Liver (tissue), 8 donors: ENCODE measurements at regions not wholly inside any gene's neighbourhood (a gene's known extent, or its start where the extent isn't known, plus 50 kb on each side); places are given as distances from the start of the nearest gene placed in this dataset.

Source experiments
- DNase-seq: peaks from one replicate; pipeline ENCODE4 v3.0.0-alpha.2; 2017; ENCODE audit warnings: low spot score
- H3K27ac ChIP-seq, 2 donors: one replicate each; pipeline ENCODE4 v1.7.0; 2013; ENCODE audit warnings: inconsistent platforms in 2 of 2, low read length in 2 of 2, control low read depth in 1 of 2, low read depth in 1 of 2, mild to moderate bottlenecking in 1 of 2
- H3K27me3 ChIP-seq, 4 donors: one replicate each; pipeline versions ENCODE4 v1.6.1 to v1.7.0; 2013; ENCODE audit warnings: low read length in 3 of 4, inconsistent platforms in 1 of 4, mild to moderate bottlenecking in 1 of 4, moderate library complexity in 1 of 4; ENCODE audit not compliant: control insufficient read depth in 4 of 4, insufficient read depth in 4 of 4
- H3K36me3 ChIP-seq, 4 donors: one replicate each; pipeline versions ENCODE4 v1.6.1 to v1.7.0; 2013; ENCODE audit warnings: low read length in 3 of 4, mild to moderate bottlenecking in 3 of 4, low read depth in 1 of 4, moderate library complexity in 1 of 4; ENCODE audit not compliant: control insufficient read depth in 4 of 4, insufficient read depth in 3 of 4
- H3K4me1 ChIP-seq, 4 donors: one replicate each; pipeline versions ENCODE4 v1.6.1 to v1.7.0; 2013; ENCODE audit warnings: low read length in 3 of 4, mild to moderate bottlenecking in 3 of 4, moderate library complexity in 1 of 4; ENCODE audit not compliant: control insufficient read depth in 4 of 4, insufficient read depth in 4 of 4
- H3K4me3 ChIP-seq, 3 donors: one replicate each; pipeline versions ENCODE4 v1.6.1 to v1.7.0; 2013; ENCODE audit warnings: low read length in 3 of 3, control low read depth in 1 of 3, low read depth in 1 of 3, mild to moderate bottlenecking in 1 of 3
- H3K9ac ChIP-seq, 2 donors: one replicate each; pipeline ENCODE4 v1.7.0; 2013; ENCODE audit warnings: low read length in 2 of 2, mild to moderate bottlenecking in 2 of 2, moderate library complexity in 2 of 2, control low read depth in 1 of 2, low read depth in 1 of 2
- H3K9me3 ChIP-seq, 4 donors: one replicate each; pipeline versions ENCODE4 v1.6.1 to v1.7.0; 2013; ENCODE audit warnings: low read length in 3 of 4; ENCODE audit not compliant: control insufficient read depth in 4 of 4
- EGR1 ChIP-seq, 2 donors: IDR thresholded peaks; 2 replicates each; pipeline ENCODE4 v1.6.1; 2016 to 2018; ENCODE audit warnings: antibody characterized with exemption in 2 of 2, low read depth in 2 of 2
- FOXA1 ChIP-seq: IDR thresholded peaks from 2 replicates; pipeline ENCODE4 v1.6.1; 2016; ENCODE audit warnings: antibody characterized with exemption
- FOXA2 ChIP-seq: IDR thresholded peaks from 2 replicates; pipeline ENCODE4 v1.6.1; 2016; ENCODE audit warnings: antibody characterized with exemption
- GABPA ChIP-seq, 2 donors: IDR thresholded peaks in 1 of 2; conservative IDR thresholded peaks in 1 of 2; 2 replicates each; pipeline ENCODE4 v1.6.1; 2016; ENCODE audit warnings: antibody characterized with exemption in 2 of 2, mild to moderate bottlenecking in 1 of 2, moderate library complexity in 1 of 2
- HNF4A ChIP-seq, 2 donors: conservative IDR thresholded peaks; 2 replicates each; pipeline ENCODE4 v1.6.1; 2016; ENCODE audit warnings: antibody characterized with exemption in 2 of 2, mild to moderate bottlenecking in 2 of 2
- HNF4G ChIP-seq: IDR thresholded peaks from 2 replicates; pipeline ENCODE4 v1.6.1; 2016; ENCODE audit warnings: antibody characterized with exemption
- JUND ChIP-seq, 2 donors: IDR thresholded peaks; 2 replicates each; pipeline ENCODE4 v1.6.1; 2016; ENCODE audit warnings: antibody characterized with exemption in 2 of 2
- MAX ChIP-seq: IDR thresholded peaks from 2 replicates; pipeline ENCODE4 v1.6.1; 2016; ENCODE audit warnings: antibody characterized with exemption
- NR2F2 ChIP-seq: IDR thresholded peaks from 2 replicates; pipeline ENCODE4 v1.6.1; 2016; ENCODE audit warnings: antibody characterized with exemption
- RAD21 ChIP-seq, 2 donors: IDR thresholded peaks; 2 replicates each; pipeline ENCODE4 v1.6.1; 2016; ENCODE audit warnings: antibody characterized with exemption in 2 of 2, mild to moderate bottlenecking in 2 of 2
- RXRA ChIP-seq, 2 donors: IDR thresholded peaks; 2 replicates each; pipeline ENCODE4 v1.6.1; 2017 to 2018; ENCODE audit warnings: antibody characterized with exemption in 2 of 2, mild to moderate bottlenecking in 1 of 2
- SP1 ChIP-seq: IDR thresholded peaks from 2 replicates; pipeline ENCODE4 v1.6.1; 2018; ENCODE audit warnings: antibody characterized with exemption, mild to moderate bottlenecking
- TAF1 ChIP-seq: conservative IDR thresholded peaks from 2 replicates; pipeline ENCODE4 v1.6.1; 2016; ENCODE audit warnings: antibody characterized with exemption, mild to moderate bottlenecking
- YY1 ChIP-seq: IDR thresholded peaks from 2 replicates; pipeline ENCODE4 v1.6.1; 2016; ENCODE audit warnings: antibody characterized with exemption, mild to moderate bottlenecking
- ZBTB33 ChIP-seq: IDR thresholded peaks from 2 replicates; pipeline ENCODE4 v1.6.1; 2016; ENCODE audit warnings: antibody characterized with exemption
- WGBS: extraction: QIAGEN DNeasy Blood & Tissue Kit; methylation state at CpG from one replicate; pipeline ENCODE4 v1.1.7; 2013; 5-methylcytosine and 5-hydroxymethylcytosine counted together
- TF ChIP-seq, protein P1 (sequence below): fragments of 150-350 bp; IDR thresholded peaks from 2 replicates; pipeline ENCODE4 v1.5.1; 2017; ENCODE audit warnings: improper control_type of control experiment, low read depth, low read length; ENCODE audit not compliant: missing input control
- TF ChIP-seq, protein P2 (sequence below): IDR thresholded peaks from 2 replicates; pipeline ENCODE4 v1.6.1; 2016; ENCODE audit warnings: antibody characterized with exemption
- donor health status: healthy.
- donor health status: healthy.
- donor health status: healthy.
- donor health status: healthy.
- donor health status: healthy.

DNA sequence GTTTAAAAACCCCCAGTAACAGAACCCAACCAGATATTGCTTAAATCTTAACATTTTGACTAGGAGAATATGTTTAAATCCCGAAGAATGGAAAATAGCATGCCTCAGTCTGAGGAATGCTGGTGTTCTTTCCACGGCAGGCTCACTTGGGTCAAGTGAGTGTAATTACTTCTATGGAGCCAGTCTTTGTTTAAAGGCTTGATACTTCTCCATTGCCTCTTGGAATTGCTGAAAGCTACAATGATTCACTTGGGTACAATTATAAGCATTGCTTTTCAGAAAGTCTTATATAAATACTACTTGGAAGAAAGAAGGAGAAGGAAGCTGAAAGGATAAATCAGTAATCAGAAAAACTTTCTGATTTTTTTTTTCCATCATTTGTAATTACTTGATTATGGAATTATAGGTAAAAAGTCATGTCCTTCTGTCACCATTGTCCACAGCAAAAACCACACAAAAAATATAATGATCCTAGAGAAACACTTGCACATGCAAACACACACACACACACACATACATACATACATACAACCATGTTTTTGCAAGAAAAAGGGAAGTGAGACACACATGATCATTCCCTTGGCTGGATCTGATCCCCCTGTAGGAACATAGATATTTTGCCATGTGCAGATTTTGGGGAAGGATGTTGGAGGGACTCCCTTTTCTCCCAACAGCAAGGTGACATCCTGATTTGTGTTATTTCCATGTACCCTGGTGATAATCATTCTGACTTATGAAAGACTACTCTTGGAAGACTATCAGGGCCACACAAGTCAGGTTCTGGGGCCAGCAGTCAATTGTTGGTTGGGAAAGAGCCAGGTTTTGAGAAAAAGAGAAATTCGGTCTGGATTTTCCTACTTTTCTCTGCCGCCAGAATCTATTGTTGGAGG lies 396.0 kb upstream of the BTBD3 start (continued):
- TF ChIP-seq, protein P1, sequence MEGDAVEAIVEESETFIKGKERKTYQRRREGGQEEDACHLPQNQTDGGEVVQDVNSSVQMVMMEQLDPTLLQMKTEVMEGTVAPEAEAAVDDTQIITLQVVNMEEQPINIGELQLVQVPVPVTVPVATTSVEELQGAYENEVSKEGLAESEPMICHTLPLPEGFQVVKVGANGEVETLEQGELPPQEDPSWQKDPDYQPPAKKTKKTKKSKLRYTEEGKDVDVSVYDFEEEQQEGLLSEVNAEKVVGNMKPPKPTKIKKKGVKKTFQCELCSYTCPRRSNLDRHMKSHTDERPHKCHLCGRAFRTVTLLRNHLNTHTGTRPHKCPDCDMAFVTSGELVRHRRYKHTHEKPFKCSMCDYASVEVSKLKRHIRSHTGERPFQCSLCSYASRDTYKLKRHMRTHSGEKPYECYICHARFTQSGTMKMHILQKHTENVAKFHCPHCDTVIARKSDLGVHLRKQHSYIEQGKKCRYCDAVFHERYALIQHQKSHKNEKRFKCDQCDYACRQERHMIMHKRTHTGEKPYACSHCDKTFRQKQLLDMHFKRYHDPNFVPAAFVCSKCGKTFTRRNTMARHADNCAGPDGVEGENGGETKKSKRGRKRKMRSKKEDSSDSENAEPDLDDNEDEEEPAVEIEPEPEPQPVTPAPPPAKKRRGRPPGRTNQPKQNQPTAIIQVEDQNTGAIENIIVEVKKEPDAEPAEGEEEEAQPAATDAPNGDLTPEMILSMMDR = no peak
- TF ChIP-seq FOXA2 = no peak
- no peak for TF ChIP-seq GABPA (IDR thresholded peaks at IDR 0.05 in 1 of 2, conservative IDR thresholded peaks at IDR 0.05 in 1 of 2)
- TF ChIP-seq EGR1 (IDR thresholded peaks at IDR 0.05; ENCODE audit: low read depth in 2 of 2) = no peak
- TF ChIP-seq, protein P2, sequence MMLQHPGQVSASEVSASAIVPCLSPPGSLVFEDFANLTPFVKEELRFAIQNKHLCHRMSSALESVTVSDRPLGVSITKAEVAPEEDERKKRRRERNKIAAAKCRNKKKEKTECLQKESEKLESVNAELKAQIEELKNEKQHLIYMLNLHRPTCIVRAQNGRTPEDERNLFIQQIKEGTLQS = no peak

DNA sequence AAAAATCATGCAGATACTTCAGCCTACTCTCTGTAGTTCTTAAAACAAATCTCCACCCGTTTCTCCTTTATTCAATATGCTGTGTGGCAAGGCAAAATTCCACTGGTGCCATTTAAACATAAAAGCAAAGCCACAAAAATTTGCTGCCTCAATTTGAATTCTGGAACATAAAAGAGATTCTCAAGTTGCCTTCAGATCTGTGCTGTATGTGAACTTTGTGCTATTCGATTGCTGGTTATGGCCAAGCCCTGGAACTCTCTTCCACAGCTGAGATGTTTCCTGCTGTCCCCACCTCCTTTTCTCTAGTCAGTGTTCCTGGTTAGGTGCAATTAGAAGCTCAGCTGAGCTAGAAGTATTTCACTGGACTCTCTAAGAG lies 395.3 kb upstream of the BTBD3 start:
- TF ChIP-seq MAX = no peak
- TF ChIP-seq, protein P2 = no peak
- no peak for TF ChIP-seq SP1
- TF ChIP-seq HNF4A (conservative IDR thresholded peaks at IDR 0.05) = no peak
- TF ChIP-seq NR2F2 = no peak
- no peak for TF ChIP-seq FOXA1
- TF ChIP-seq JUND (IDR thresholded peaks at IDR 0.05) = no peak
- TF ChIP-seq GABPA (IDR thresholded peaks at IDR 0.05 in 1 of 2, conservative IDR thresholded peaks at IDR 0.05 in 1 of 2) = no peak
- TF ChIP-seq RAD21 (IDR thresholded peaks at IDR 0.05) = no peak
- TF ChIP-seq EGR1 (IDR thresholded peaks at IDR 0.05; ENCODE audit: low read depth in 2 of 2) = no peak
- H3K4me1 ChIP-seq = no peaks in the 10 kb centered on the region
- WGBS = 57% methylated on average over 2 of the region's 2 CpGs
- H3K4me3 ChIP-seq = no peak overlapping the region
- no peaks in the 10 kb centered on the region for H3K36me3 ChIP-seq
- no peak for DNase-seq
- peaks cover 0 to 2% (median 0%) of the 10 kb centered on the region in 4 donors for H3K27me3 ChIP-seq
- H3K9ac ChIP-seq = no peak overlapping the region
- no peak overlapping the region for H3K27ac ChIP-seq
- peaks cover 4 to 10% (median 10%) of the 10 kb centered on the region in 4 donors for H3K9me3 ChIP-seq

- TF ChIP-seq ZBTB33 (no peak), FOXA2 (no peak), NR2F2 (no peak), TAF1 (no peak), HNF4A (conservative IDR thresholded peaks at IDR 0.05) (no peak), JUND (IDR thresholded peaks at IDR 0.05) (no peak), YY1 (no peak), RXRA (IDR thresholded peaks at IDR 0.05) (no peak), HNF4G (no peak), SP1 (no peak), FOXA1 (no peak)
- TF ChIP-seq, protein P2 = no peak
- TF ChIP-seq, protein P1 = no peak
- no peak overlapping the region for H3K27ac ChIP-seq
- H3K4me3 ChIP-seq = no peak overlapping the region
- H3K4me1 ChIP-seq = no peaks in the 10 kb centered on the region
- 87% methylated on average over 4 of the region's 4 CpGs for WGBS
- no peak for DNase-seq
- peaks cover 0 to 2% (median 0%) of the 10 kb centered on the region in 4 donors for H3K27me3 ChIP-seq
- H3K9ac ChIP-seq = no peak overlapping the region
- no peaks in the 10 kb centered on the region for H3K36me3 ChIP-seq
- H3K9me3 ChIP-seq = peaks cover 1 to 17% (median 6%) of the 10 kb centered on the region in 4 donors
Measured at GRCh38 chr20:11529047-11529446, 388.6 kb upstream of the BTBD3 start.
